Neuronal stem cell (in vitro differentiated cells): ENCODE measurements at regions not wholly inside any gene's neighbourhood (a gene's known extent, or its start where the extent isn't known, plus 50 kb on each side); places are given as distances from the start of the nearest gene placed in this dataset.
"Not testable (repeated sequence)": the region's sequence is repeated elsewhere in the genome, so short reads cannot be mapped to it uniquely, and the experiment has no call there.

Experiments
- DNase-seq: peaks from one replicate; pipeline ENCODE4 v3.0.0-alpha.2; 2013; ENCODE audit warnings: low spot score
- H2AFZ ChIP-seq: one replicate; pipeline ENCODE4 v1.6.1; 2013; ENCODE audit warnings: mild to moderate bottlenecking, low read length, inconsistent platforms
- H2AK5ac ChIP-seq: 2 replicates; pipeline ENCODE4 v1.6.1; 2013; ENCODE audit warnings: low read depth, mild to moderate bottlenecking, inconsistent platforms, low read length, moderate library complexity, mixed read lengths
- H2BK120ac ChIP-seq: 2 replicates; pipeline ENCODE4 v1.6.1; 2013; ENCODE audit warnings: low read depth, mild to moderate bottlenecking, inconsistent platforms, low read length, moderate library complexity, mixed read lengths
- H2BK12ac ChIP-seq: one replicate; pipeline ENCODE4 v1.6.1; 2013; ENCODE audit warnings: low read length, inconsistent platforms
- H2BK15ac ChIP-seq: 2 replicates; pipeline ENCODE4 v1.6.1; 2013; ENCODE audit warnings: mild to moderate bottlenecking, low read length, inconsistent platforms, mixed read lengths
- H2BK5ac ChIP-seq: one replicate; pipeline ENCODE4 v1.6.1; 2013; ENCODE audit warnings: inconsistent platforms, mild to moderate bottlenecking, low read length, moderate library complexity
- H3K14ac ChIP-seq: one replicate; pipeline ENCODE4 v1.6.1; 2013; ENCODE audit warnings: low read length, inconsistent platforms
- H3K18ac ChIP-seq: 2 replicates; pipeline ENCODE4 v1.6.1; 2013; ENCODE audit warnings: low read length, inconsistent platforms
- H3K23ac ChIP-seq: 2 replicates; pipeline ENCODE4 v1.6.1; 2013; ENCODE audit warnings: low read depth, mild to moderate bottlenecking, mixed read lengths, low read length, inconsistent platforms; ENCODE audit not compliant: poor library complexity
- H3K27ac ChIP-seq: replicated peaks from 3 replicates; pipeline ENCODE4 v1.5.1; 2013; ENCODE audit warnings: low read length, inconsistent platforms
- H3K27me3 ChIP-seq, 3 experiments: 2 replicates each; pipeline ENCODE4 v1.6.1; 2013; ENCODE audit warnings: low read length in 3 of 3, mild to moderate bottlenecking in 2 of 3, inconsistent platforms in 1 of 3, low read depth in 1 of 3, mixed read lengths in 1 of 3, moderate library complexity in 1 of 3; ENCODE audit not compliant: control insufficient read depth in 3 of 3, insufficient read depth in 3 of 3
- H3K36me3 ChIP-seq, 2 donors: replicated peaks in 1 of 2; 2 replicates each; pipeline ENCODE4 v1.6.1; 2013; ENCODE audit warnings: low read length in 2 of 2; ENCODE audit not compliant: control insufficient read depth in 2 of 2, insufficient read depth in 2 of 2
- H3K4ac ChIP-seq: 2 replicates; pipeline ENCODE4 v1.6.1; 2013; ENCODE audit warnings: inconsistent platforms, mild to moderate bottlenecking, low read length, moderate library complexity
- H3K4me1 ChIP-seq, 2 donors: 1 replicate in 1 of 2; 2 replicates in 1 of 2; pipeline ENCODE4 v1.6.1; 2013; ENCODE audit warnings: low read length in 2 of 2, low read depth in 1 of 2; ENCODE audit not compliant: control insufficient read depth in 2 of 2, insufficient read depth in 1 of 2
- H3K4me2 ChIP-seq: one replicate; pipeline ENCODE4 v1.6.1; 2013; ENCODE audit warnings: mild to moderate bottlenecking, low read length, inconsistent platforms; ENCODE audit not compliant: insufficient read depth, poor library complexity, severe bottlenecking
- H3K4me3 ChIP-seq, 2 donors: 2 replicates each; pipeline ENCODE4 v1.5.1; 2013; ENCODE audit warnings: low read length in 2 of 2, mild to moderate bottlenecking in 2 of 2, inconsistent platforms in 1 of 2, moderate library complexity in 1 of 2
- H3K79me1 ChIP-seq: one replicate; pipeline ENCODE4 v1.6.1; 2013; ENCODE audit warnings: low read depth, mild to moderate bottlenecking, inconsistent platforms, low read length, moderate library complexity
- H3K9ac ChIP-seq: one replicate; pipeline ENCODE4 v1.6.1; 2013; ENCODE audit warnings: mild to moderate bottlenecking, low read depth, low read length, inconsistent platforms; ENCODE audit not compliant: poor library complexity
- H3K9me3 ChIP-seq, 2 donors: replicated peaks in 1 of 2; 2 replicates each; pipeline versions ENCODE3 to v1.6.1; 2013; ENCODE audit warnings: low read length in 2 of 2, mild to moderate bottlenecking in 2 of 2, inconsistent platforms in 1 of 2, low read depth in 1 of 2, mixed read lengths in 1 of 2, moderate library complexity in 1 of 2; ENCODE audit not compliant: control insufficient read depth in 2 of 2, insufficient read depth in 1 of 2
- H4K8ac ChIP-seq: one replicate; pipeline ENCODE4 v1.6.1; 2013; ENCODE audit warnings: low read depth, mild to moderate bottlenecking, inconsistent platforms, low read length, moderate library complexity
- H4K91ac ChIP-seq: one replicate; pipeline ENCODE4 v1.6.1; 2013; ENCODE audit warnings: low read length, low read depth, mild to moderate bottlenecking, inconsistent platforms; ENCODE audit not compliant: poor library complexity
- WGBS, 2 donors: extraction: QIAGEN DNeasy Blood & Tissue Kit; methylation state at CpG; one replicate each; pipeline ENCODE4 v1.1.7; 2013; ENCODE audit warnings: missing lambda C conversion rate in 2 of 2, mixed read lengths in 1 of 2; ENCODE audit not compliant: insufficient read length in 2 of 2, insufficient replicate concordance in 1 of 2; ENCODE audit errors: extremely low coverage in 2 of 2; 5-methylcytosine and 5-hydroxymethylcytosine counted together

- no peak overlapping the region for H3K4me3 ChIP-seq
- peak overlapping the region; percentile 3 for H2BK15ac ChIP-seq
- no peak overlapping the region for H3K4me2 ChIP-seq
- H3K14ac ChIP-seq = no peak overlapping the region
- WGBS, 2 donors = no CpG with 5 or more reads among the region's 9 CpGs
- no peaks in the 10 kb centered on the region for H3K79me1 ChIP-seq
- no peak overlapping the region for H2AFZ ChIP-seq
- H3K18ac ChIP-seq = no peak overlapping the region
- H4K91ac ChIP-seq = no peak overlapping the region
- H2BK12ac ChIP-seq = no peak overlapping the region
- no peak overlapping the region for H2BK5ac ChIP-seq
- no peak overlapping the region for H4K8ac ChIP-seq
- H3K27me3 ChIP-seq = peaks cover 0 to 15% (median 0%) of the 10 kb centered on the region in 3 experiments
- H3K36me3 ChIP-seq = no peaks in the 10 kb centered on the region
- H3K9me3 ChIP-seq = peaks cover 3 to 5% of the 10 kb centered on the region in 2 donors
- H3K9ac ChIP-seq = no peak overlapping the region
- H3K27ac ChIP-seq = no peak overlapping the region
- H3K23ac ChIP-seq = peak overlapping the region; percentile 5
- no peak overlapping the region for H2AK5ac ChIP-seq
- DNase-seq = no peak
- H3K4me1 ChIP-seq = peaks cover 4 to 13% of the 10 kb centered on the region in 2 donors
- H3K4ac ChIP-seq = no peak overlapping the region
- no peak overlapping the region for H2BK120ac ChIP-seq
Observed at GRCh38 chr10:121672733-121673132, 74.5 kb upstream of the FGFR2 start.

GRCh38 chr10:121669840-121670239, 71.6 kb upstream of the FGFR2 start:
- H3K23ac ChIP-seq, H3K9ac ChIP-seq: not testable (repeated sequence)
- WGBS, 2 donors = no CpG with 5 or more reads among the region's 7 CpGs

GRCh38 chr10:121669028-121669374, 70.8 kb upstream of the FGFR2 start:
- no peak overlapping the region for H3K9ac ChIP-seq
- no peak overlapping the region for H4K8ac ChIP-seq
- H2AFZ ChIP-seq = peak overlapping the region; percentile 87
- no peak overlapping the region for H2BK15ac ChIP-seq
- H3K4me3 ChIP-seq = no peak overlapping the region
- no peak overlapping the region for H2BK120ac ChIP-seq
- no peak overlapping the region for H3K23ac ChIP-seq
- H3K27me3 ChIP-seq = peaks cover 0 to 12% (median 0%) of the 10 kb centered on the region in 3 experiments
- H3K18ac ChIP-seq = peak overlapping the region; percentile 68
- no peak for DNase-seq
- no peak overlapping the region for H2BK5ac ChIP-seq
- no CpG with 5 or more reads among the region's 6 CpGs for whole genome bisulfite sequencing, 2 donors
- H3K4me2 ChIP-seq = no peak overlapping the region
- no peaks in the 10 kb centered on the region for H3K79me1 ChIP-seq
- no peak overlapping the region for H3K27ac ChIP-seq
- no peak overlapping the region for H2BK12ac ChIP-seq
- H3K9me3 ChIP-seq = no peaks in the 10 kb centered on the region
- no peak overlapping the region for H3K4ac ChIP-seq
- H3K36me3 ChIP-seq = no peaks in the 10 kb centered on the region
- no peak overlapping the region for H4K91ac ChIP-seq
- no peak overlapping the region for H3K14ac ChIP-seq
- H3K4me1 ChIP-seq = peaks cover 4 to 13% of the 10 kb centered on the region in 2 donors
- no peak overlapping the region for H2AK5ac ChIP-seq

More at GRCh38 chr10:121669840-121670239, 71.6 kb upstream of the FGFR2 start:
- not testable (repeated sequence) for H3K9me3 ChIP-seq, DNase-seq, H3K4me2 ChIP-seq, H2AFZ ChIP-seq, H3K27ac ChIP-seq, H4K8ac ChIP-seq, H2BK120ac ChIP-seq, H3K4ac ChIP-seq, H3K18ac ChIP-seq, H3K14ac ChIP-seq, H4K91ac ChIP-seq, H2AK5ac ChIP-seq, H3K79me1 ChIP-seq, H2BK12ac ChIP-seq, H3K4me3 ChIP-seq, H2BK5ac ChIP-seq, H3K36me3 ChIP-seq
- peak overlapping the region; percentile 41 for H2BK15ac ChIP-seq
- H3K27me3 ChIP-seq = peaks cover 0 to 16% (median 0%) of the 10 kb centered on the region in 3 experiments
- peaks cover 4 to 13% of the 10 kb centered on the region in 2 donors for H3K4me1 ChIP-seq

GRCh38 chr10:121668314-121669027, 70.2 kb upstream of the FGFR2 start:
- Histone ChIP-seq H3K36me3 (no peaks in the 10 kb centered on the region), H3K14ac (no peak overlapping the region), H3K9ac (no peak overlapping the region), H3K18ac (peak overlapping the region; percentile 35), H3K9me3 (no peaks in the 10 kb centered on the region), H3K4me1 (peaks cover 4 to 13% of the 10 kb centered on the region in 2 donors), H3K27ac (no peak overlapping the region), H3K23ac (no peak overlapping the region), H2BK15ac (peak overlapping the region; percentile 5), H2AFZ (peak overlapping the region; percentile 87), H3K4me3 (no peak overlapping the region), H3K4me2 (no peak overlapping the region), H4K91ac (peak overlapping the region; percentile 11), H3K79me1 (no peaks in the 10 kb centered on the region), H2BK5ac (no peak overlapping the region), H3K27me3 (peaks cover 0 to 12% (median 0%) of the 10 kb centered on the region in 3 experiments), H3K4ac (no peak overlapping the region), H2AK5ac (no peak overlapping the region), H2BK120ac (no peak overlapping the region), H4K8ac (no peak overlapping the region), H2BK12ac (no peak overlapping the region)
- WGBS, 2 donors = no CpG with 5 or more reads among the region's 9 CpGs
- no peak for DNase-seq
